Cardiac septum (tissue), 1 donor: ENCODE measurements at regions not wholly inside any gene's neighbourhood (a gene's known extent, or its start where the extent isn't known, plus 50 kb on each side); places are given as distances from the start of the nearest gene placed in this dataset.

Experiments used
- DNase-seq: peaks from one replicate; pipeline ENCODE4 v3.0.0-alpha.2; 2020; ENCODE audit warnings: low spot score
- intact Hi-C: fragments of 100-400 bp; cut with DNase I; formaldehyde crosslinking; loops from one replicate; pipeline ENCODE4 v1.14.0; 2022
- donor health status: DM: no; HTN: no; CAD: no.

DNA sequence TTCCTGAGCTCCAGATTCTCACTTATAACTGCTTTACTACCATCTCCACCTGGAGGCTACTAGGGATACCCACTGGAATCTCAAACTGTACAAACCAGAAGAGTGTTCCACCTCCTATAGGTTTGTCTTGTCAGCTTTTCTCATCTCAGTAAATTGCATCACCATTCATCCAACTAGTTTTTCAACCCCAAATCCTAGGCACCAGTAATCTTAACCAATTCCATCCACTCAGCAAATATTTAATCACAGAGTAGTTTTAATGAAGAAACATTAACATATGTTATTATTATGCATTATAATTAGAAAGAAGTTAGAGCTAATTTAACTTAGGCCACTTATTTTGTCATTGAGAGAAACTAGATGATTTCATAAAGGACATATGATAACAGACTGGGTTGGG lies 635.0 kb downstream of the DCDC2C start:
- intact Hi-C loops, result no loop called here
- DNase-seq, result no peak

DNA sequence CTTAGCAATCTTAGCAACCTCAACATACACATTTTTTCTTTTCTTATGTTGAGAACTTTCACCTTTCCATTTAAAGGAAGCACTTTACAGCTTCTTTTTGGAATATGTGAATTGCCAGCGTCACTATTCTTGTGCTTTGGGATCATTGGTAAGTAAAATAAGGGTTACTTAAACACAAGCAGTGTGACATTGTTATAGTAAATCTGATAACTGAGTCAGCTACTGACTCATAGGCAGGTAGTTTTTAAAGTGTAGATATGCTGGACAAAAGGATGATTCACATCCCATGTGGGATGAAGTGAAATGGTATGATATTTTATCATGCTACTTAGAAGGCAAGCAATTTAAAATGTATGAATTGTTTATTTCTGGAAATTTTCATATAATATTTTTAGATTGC lies 637.2 kb downstream of the DCDC2C start:
- DNase-seq, result no peak
- intact Hi-C loops, result no loop called here

- intact Hi-C loops, result no loop called here
- no peak for DNase-seq
Observed at GRCh38 chr2:4346628-4347027, 643.3 kb downstream of the DCDC2C start.

DNA sequence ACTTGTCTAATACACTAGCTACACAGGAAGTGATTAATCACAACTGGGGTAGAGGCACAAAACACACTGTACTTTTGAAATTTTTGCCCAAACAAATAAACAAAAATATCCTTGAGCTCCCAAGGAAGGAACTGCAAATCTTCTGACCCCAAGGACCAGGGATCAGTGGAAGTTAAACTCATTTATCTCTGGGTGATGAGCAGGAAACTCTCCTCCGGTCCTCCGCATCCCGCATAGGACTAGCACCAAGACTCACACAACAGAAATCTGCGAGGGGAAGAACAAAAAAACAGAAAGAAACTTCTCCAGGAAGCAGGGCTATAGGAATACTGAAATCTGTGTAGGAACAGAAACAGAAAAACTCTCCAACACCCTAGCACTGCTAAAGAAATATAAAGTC lies 650.3 kb downstream of the DCDC2C start:
- no peak for DNase-seq
- intact Hi-C loops, result no loop called here

- intact Hi-C loops, result no loop called here
- no peak for DNase-seq
Observed at GRCh38 chr2:4354164-4354563, 650.8 kb downstream of the DCDC2C start.

DNA sequence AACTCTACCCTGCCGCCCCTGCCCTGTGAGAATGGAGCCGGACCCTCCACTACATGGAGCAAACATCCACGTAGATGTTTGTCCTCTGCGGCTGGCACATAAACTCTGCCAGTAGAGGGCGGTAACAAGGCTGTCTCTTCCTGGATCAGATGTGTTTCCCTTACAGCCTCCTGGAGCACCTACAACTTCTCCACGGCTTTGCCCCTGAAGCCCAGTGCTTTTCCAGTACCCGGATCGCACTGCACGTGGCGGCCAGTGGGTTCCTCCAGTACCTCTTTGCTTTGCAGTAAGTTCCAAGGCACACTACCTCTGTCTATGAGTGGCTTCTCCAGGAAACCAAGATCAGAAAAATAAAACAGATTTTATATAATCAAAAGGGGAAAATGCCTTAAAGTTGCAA lies 651.3 kb downstream of the DCDC2C start:
- intact Hi-C loops, result no loop called here

DNA sequence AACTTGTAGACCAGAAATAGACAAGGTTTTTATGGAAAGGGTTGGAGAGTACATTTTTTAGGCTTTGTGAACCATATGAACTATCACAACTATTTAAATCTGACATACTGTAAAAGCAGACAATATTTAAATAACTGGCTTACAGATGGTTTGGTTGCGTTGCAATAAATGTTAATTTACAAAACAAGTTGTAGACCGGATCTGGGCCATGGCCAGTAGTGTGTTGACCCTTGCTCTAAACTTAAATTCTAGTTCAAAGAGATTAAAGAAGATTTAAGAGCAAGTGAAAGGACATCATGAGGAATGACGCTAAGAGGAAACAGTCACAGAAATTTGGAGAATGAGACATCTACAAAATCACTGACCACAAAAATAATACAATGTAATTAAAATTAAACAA lies 652.7 kb downstream of the DCDC2C start:
- intact Hi-C loops, result no loop called here
- DNase-seq, result no peak

More for the DNA sequence above, 651.3 kb downstream of the DCDC2C start:
- no peak for DNase-seq

- intact Hi-C loops, result no loop called here
- no peak for DNase-seq
Observed at GRCh38 chr2:4356541-4356940, 653.2 kb downstream of the DCDC2C start.

- DNase-seq, result no peak
- intact Hi-C loops, result no loop called here
Observed at GRCh38 chr2:4357121-4357520, 653.7 kb downstream of the DCDC2C start.

DNA sequence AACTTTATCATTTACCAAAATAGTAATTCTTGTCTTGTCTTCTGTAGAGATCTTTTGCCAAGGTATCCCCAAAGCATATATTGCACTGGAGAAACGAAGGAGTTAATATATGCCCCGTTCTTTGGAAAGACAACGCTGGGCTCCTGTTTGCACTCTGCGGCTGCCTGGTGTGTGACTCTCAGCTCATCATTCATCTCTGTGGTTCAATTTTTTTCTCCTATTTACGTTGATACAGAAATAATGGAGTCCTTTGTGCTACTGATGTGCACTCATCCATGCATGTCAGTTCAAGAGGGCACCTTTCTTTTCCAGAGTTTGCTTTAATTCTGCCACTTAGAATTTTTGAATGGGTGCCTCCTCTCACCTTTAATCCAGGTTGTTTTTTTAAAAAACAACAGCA lies 655.5 kb downstream of the DCDC2C start:
- no peak for DNase-seq
- intact Hi-C loops, result no loop called here

GRCh38 chr2:4368907-4369306 lies 665.5 kb downstream of the DCDC2C start:
- intact Hi-C loops, result no loop called here
- no peak for DNase-seq

DNA sequence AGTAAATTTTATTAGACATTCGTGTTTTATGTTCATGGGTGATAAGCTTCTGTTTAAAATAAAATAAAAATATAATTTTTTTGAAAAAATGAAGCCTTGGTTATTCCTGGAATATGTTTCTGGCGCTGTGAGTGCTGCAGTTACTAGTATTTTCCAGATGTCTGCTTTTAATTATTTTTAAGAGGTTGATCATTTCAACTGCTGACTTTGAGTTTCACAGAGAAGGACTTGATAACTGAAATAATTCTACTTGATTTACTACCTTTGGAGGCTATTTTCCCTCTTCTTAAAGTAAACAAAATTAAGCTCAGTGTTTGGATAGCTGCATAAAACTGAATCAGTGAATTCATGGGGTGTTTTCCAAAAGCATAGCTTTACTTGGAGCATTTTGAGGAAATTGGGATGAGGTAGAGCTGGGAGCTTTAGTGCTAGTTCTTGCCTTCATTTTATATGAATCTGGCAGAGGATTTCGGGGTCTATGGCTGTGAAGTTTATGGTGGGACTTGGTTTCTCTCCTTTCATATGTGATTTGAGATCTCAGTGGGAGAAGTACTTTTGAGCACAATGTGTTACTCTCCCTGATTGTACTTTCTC lies 666.5 kb downstream of the DCDC2C start:
- intact Hi-C loops, result no loop called here
- DNase-seq, result no peak

- DNase-seq, result no peak
- intact Hi-C loops, result no loop called here
Observed at GRCh38 chr2:4370422-4371090, 667.2 kb downstream of the DCDC2C start.

- DNase-seq, result no peak
- intact Hi-C loops, result no loop called here
Observed at GRCh38 chr2:4381049-4381448, 677.7 kb downstream of the DCDC2C start.

- DNase-seq, result no peak
- intact Hi-C loops, result no loop called here
Observed at GRCh38 chr2:4381773-4382172, 678.4 kb downstream of the DCDC2C start.

GRCh38 chr2:4391013-4391412 lies 687.6 kb downstream of the DCDC2C start:
- intact Hi-C loops, result no loop called here
- DNase-seq, result no peak

DNA sequence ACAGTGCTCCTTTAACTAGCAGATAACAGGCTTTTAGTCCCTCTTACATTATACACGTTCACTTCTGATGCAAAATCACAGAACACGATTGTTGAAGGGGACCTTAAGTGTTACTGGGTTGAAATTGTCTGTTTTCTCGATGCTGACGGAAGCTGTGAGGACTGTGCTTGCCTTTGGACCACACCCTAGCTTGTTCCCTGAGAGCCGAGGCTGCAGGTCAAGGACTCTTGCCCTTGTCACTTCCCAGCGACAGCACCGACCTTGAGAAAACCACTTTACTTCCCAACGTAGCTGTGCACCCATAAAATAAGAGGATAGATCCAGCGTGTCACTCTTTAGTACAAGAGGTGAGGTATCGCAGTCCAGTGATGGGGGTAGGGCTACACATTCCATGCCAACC lies 701.0 kb downstream of the DCDC2C start:
- intact Hi-C loops, result no loop called here

GRCh38 chr2:4408321-4408720 lies 704.9 kb downstream of the DCDC2C start:
- no peak for DNase-seq

More for the DNA sequence above, 701.0 kb downstream of the DCDC2C start:
- DNase-seq, result no peak

GRCh38 chr2:4412637-4413187 lies 709.3 kb downstream of the DCDC2C start:
- intact Hi-C loops, result no loop called here
- no peak for DNase-seq

More at GRCh38 chr2:4408321-4408720, 704.9 kb downstream of the DCDC2C start:
- intact Hi-C loops, result no loop called here

GRCh38 chr2:4415171-4415570 lies 711.8 kb downstream of the DCDC2C start:
- intact Hi-C loops, result no loop called here

DNA sequence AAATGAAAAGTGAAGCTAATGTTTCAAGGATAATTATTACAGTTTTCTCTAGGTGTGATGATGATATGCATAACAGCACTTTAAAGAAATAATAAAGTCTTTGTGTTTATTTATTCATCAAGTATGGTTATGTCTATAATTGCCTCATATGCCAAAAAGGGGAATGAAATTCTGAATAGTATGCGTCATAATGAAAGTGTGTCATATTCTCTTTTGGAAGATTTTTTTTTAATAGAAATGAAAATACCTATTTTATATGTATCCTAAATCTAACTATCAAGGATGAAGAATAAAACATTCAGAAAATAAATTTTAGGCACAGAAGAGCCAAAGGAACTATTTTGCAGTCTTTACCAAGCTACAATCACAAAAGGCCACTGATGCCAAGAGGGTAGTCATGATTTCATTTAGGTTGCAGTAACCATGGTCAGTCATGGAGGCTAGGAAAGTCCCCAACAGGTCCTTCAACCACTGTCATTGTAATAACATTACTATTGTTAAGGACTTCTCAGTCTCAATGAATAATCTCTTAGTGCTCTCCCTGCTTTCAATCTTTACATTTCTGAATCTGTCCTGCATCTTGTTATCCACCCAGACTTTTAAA lies 712.5 kb downstream of the DCDC2C start:
- intact Hi-C loops, result no loop called here
- no peak for DNase-seq

More at GRCh38 chr2:4415171-4415570, 711.8 kb downstream of the DCDC2C start:
- no peak for DNase-seq
